Ovary (tissue), 7 donors: ENCODE measurements at regions not wholly inside any gene's neighbourhood (a gene's known extent, or its start where the extent isn't known, plus 50 kb on each side); places are given as distances from the start of the nearest gene placed in this dataset.

Experiments
- DNase-seq, 5 donors: peaks; one replicate each; pipeline ENCODE4 v3.0.0-alpha.2; 2019 to 2020
- H3K27ac ChIP-seq, 2 donors: fragments of 200-600 bp; one replicate each; pipeline versions ENCODE4 v1.5.1 to v1.8.0; 2019 to 2022
- H3K27me3 ChIP-seq: fragments of 200-600 bp; one replicate; pipeline ENCODE4 v1.8.0; 2022
- H3K36me3 ChIP-seq: fragments of 200-600 bp; sonication (generic); one replicate; pipeline ENCODE4 v1.5.1; 2019
- H3K4me1 ChIP-seq: one replicate; pipeline ENCODE4 v1.8.1; 2013; ENCODE audit warnings: mild to moderate bottlenecking, moderate library complexity; ENCODE audit not compliant: insufficient read depth
- H3K4me3 ChIP-seq: fragments of 200-600 bp; sonication (generic); one replicate; pipeline ENCODE4 v1.5.1; 2017
- H3K9me3 ChIP-seq, 2 donors: fragments of 200-600 bp in 1 of 2; sonication (generic) in 1 of 2; one replicate each; pipeline versions ENCODE4 v1.5.1 to v1.8.1; 2013 to 2019; ENCODE audit warnings: mild to moderate bottlenecking in 1 of 2, moderate library complexity in 1 of 2
- CTCF ChIP-seq, 3 donors: fragments of 450-650 bp in 2 of 3; fragments of 200-600 bp in 1 of 3; IDR thresholded peaks; one replicate each; pipeline versions ENCODE4 v1.5.1 to v1.8.0; 2016 to 2022; ENCODE audit warnings: antibody characterized with exemption in 3 of 3, mild to moderate bottlenecking in 1 of 3
- EP300 ChIP-seq: sonication (generic); formaldehyde crosslinking; IDR thresholded peaks from one replicate; pipeline ENCODE4 v1.6.1; 2017; ENCODE audit warnings: antibody characterized with exemption
- POLR2A ChIP-seq: fragments of 450-650 bp; IDR thresholded peaks from one replicate; pipeline ENCODE4 v1.6.1; 2017; ENCODE audit warnings: antibody characterized with exemption, mild to moderate bottlenecking, moderate library complexity
- WGBS, 3 donors: extraction: QIAGEN DNeasy Blood & Tissue Kit in 1 of 3; methylation state at CpG; one replicate each; pipeline versions ENCODE4 v1.1.5 to v1.1.7; 2013 to 2017; 5-methylcytosine and 5-hydroxymethylcytosine counted together
- intact Hi-C, 4 donors: fragments of 100-400 bp; cut with DNase I; formaldehyde crosslinking; loops; one replicate each; pipeline versions ENCODE4 v1.11.0 to v1.15.1; 2022 to 2023
- donor health status: DM: no; HTN: no; CAD: no; lungs with moderate emphysema.
- donor health status: DM: no; HTN: no; CAD: no.
- donor health status: Bipolar disorder and iron deficiency.
- donor health status: DM: no; HTN: no; CAD: no.
- donor health status: DM: yes; HTN: yes; CAD: no.

GRCh38 chr7:46191296-46191695 is 270.2 kb upstream of the IGFBP3 start:
- H3K4me3 ChIP-seq: no peak overlapping the region
- H3K36me3 ChIP-seq: no peaks in the 10 kb centered on the region
- no peaks in the 10 kb centered on the region for H3K27me3 ChIP-seq
- WGBS, 3 donors: 97 to 99% (median 97%) methylated on average over 3 of the region's 3 CpGs
- no peak overlapping the region for H3K27ac ChIP-seq
- TF ChIP-seq POLR2A: no peak
- no peak for TF ChIP-seq CTCF (IDR thresholded peaks at IDR 0.05)
- TF ChIP-seq EP300: no peak
- H3K4me1 ChIP-seq: peaks cover 5% of the 10 kb centered on the region
- intact Hi-C loops: no loop called here
- H3K9me3 ChIP-seq: no peaks in the 10 kb centered on the region
- DNase-seq: no peak

GRCh38 chr7:46189255-46189790 is 268.3 kb upstream of the IGFBP3 start:
- no peaks in the 10 kb centered on the region for H3K36me3 ChIP-seq
- intact Hi-C loops: no loop called here
- H3K9me3 ChIP-seq: no peaks in the 10 kb centered on the region
- no peak overlapping the region for H3K27ac ChIP-seq
- TF ChIP-seq POLR2A: no peak
- no peak for TF ChIP-seq EP300
- DNase-seq: no peak
- H3K27me3 ChIP-seq: no peaks in the 10 kb centered on the region
- H3K4me3 ChIP-seq: no peak overlapping the region
- peaks cover 3% of the 10 kb centered on the region for H3K4me1 ChIP-seq
- WGBS, 3 donors: 29 to 64% (median 35%) methylated on average over 4 of the region's 4 CpGs

GRCh38 chr7:46186131-46186530 is 265.1 kb upstream of the IGFBP3 start:
- peaks cover 3% of the 10 kb centered on the region for H3K4me1 ChIP-seq
- H3K9me3 ChIP-seq: peaks cover 0 to 2% of the 10 kb centered on the region in 2 donors
- WGBS, 3 donors: 85 to 91% (median 88%) methylated on average over 1 of the region's 1 CpG
- no peak overlapping the region for H3K27ac ChIP-seq
- TF ChIP-seq CTCF (IDR thresholded peaks at IDR 0.05) (no peak), POLR2A (no peak), EP300 (no peak)
- no peak for DNase-seq
- intact Hi-C loops: no loop called here
- H3K27me3 ChIP-seq: no peaks in the 10 kb centered on the region
- H3K36me3 ChIP-seq: no peaks in the 10 kb centered on the region
- no peak overlapping the region for H3K4me3 ChIP-seq

GRCh38 chr7:46179061-46179610 is 258.1 kb upstream of the IGFBP3 start:
- H3K27ac ChIP-seq: no peak overlapping the region
- intact Hi-C loops: no loop called here
- no peak for TF ChIP-seq CTCF (IDR thresholded peaks at IDR 0.05)
- H3K27me3 ChIP-seq: no peaks in the 10 kb centered on the region
- peaks cover 0 to 3% of the 10 kb centered on the region in 2 donors for H3K9me3 ChIP-seq
- peaks cover 7% of the 10 kb centered on the region for H3K4me1 ChIP-seq
- 43 to 53% (median 44%) methylated on average over 2 of the region's 2 CpGs for WGBS, 3 donors
- no peak overlapping the region for H3K4me3 ChIP-seq
- DNase-seq: no peak
- no peaks in the 10 kb centered on the region for H3K36me3 ChIP-seq

- H3K27me3 ChIP-seq: no peaks in the 10 kb centered on the region
- intact Hi-C loops: no loop called here
- no peak for DNase-seq
- H3K4me3 ChIP-seq: no peak overlapping the region
- H3K9me3 ChIP-seq: peaks cover 0 to 3% of the 10 kb centered on the region in 2 donors
- TF ChIP-seq POLR2A (no peak), CTCF (IDR thresholded peaks at IDR 0.05) (no peak), EP300 (no peak)
- H3K27ac ChIP-seq: no peak overlapping the region
- H3K4me1 ChIP-seq: peaks cover 11% of the 10 kb centered on the region
- H3K36me3 ChIP-seq: no peaks in the 10 kb centered on the region
These were observed 257.6 kb upstream of the IGFBP3 start for GRCh38 chr7:46178661-46179060.
